CMK (cell line): ENCODE measurements at regions not wholly inside any gene's neighbourhood (a gene's known extent, or its start where the extent isn't known, plus 50 kb on each side); places are given as distances from the start of the nearest gene placed in this dataset.
"Not testable (repeated sequence)": the region's sequence is repeated elsewhere in the genome, so short reads cannot be mapped to it uniquely, and the experiment has no call there.

Experiments
- DNase-seq: peaks from one replicate; pipeline ENCODE4 v3.0.0-alpha.2; 2010; ENCODE audit warnings: low read depth

DNA sequence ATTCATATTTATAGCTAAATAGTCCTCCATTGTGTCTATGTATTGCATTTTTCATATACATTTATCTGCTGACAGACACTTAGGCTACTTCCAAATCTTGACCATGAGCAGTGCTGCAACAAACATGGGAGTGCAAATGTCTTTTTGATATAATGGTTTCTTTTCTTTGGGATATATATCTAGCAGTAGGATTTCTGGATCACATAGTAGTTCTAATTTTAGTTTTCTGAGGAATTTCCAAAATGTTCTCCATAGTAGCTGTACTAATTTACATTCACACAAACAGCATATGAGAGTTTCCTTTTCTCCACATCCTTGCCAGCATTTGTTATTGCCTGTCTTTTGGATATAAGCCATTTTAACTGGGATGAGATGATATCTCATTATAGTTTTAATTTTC lies 1521.3 kb downstream of the REEP3 start:
- no peak for DNase-seq

DNA sequence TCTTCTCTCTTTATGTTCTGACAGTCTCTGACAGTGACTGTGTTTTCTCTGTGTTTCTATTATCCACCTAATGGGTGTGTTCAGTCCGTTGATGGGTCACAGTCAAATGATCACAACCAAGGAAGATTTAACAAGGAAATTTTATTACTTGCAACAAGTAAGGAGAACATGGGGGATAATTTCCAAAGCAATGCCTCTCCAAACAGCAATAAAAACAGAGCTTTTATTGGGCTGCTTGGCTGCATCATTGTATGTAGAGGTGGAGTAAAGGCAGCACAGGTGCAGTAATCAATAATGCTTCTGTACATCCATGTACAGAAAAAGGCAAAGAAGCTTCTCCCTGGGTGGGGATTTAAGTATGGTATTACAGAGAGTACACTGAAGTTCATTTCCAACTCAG lies 1525.6 kb downstream of the REEP3 start:
- no peak for DNase-seq

DNA sequence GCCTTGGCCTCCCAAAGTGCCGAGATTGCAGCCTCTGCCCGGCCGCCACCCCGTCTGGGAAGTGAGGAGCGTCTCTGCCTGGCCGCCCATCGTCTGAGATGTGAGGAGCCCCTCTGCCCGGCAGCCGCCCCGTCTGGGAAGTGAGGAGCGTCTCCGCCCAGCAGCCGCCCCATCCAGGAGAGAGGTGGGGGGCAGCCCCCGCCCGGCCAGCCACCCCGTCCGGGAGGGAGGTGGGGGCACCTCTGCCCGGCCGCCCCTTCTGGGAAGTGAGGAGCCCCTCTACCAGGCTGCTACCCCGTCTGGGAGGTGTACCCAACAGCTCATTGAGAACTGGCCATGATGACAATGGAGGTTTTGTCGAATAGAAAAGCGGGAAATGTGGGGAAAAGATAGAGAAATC lies 1530.9 kb downstream of the REEP3 start:
- DNase-seq: not testable (repeated sequence)

DNA sequence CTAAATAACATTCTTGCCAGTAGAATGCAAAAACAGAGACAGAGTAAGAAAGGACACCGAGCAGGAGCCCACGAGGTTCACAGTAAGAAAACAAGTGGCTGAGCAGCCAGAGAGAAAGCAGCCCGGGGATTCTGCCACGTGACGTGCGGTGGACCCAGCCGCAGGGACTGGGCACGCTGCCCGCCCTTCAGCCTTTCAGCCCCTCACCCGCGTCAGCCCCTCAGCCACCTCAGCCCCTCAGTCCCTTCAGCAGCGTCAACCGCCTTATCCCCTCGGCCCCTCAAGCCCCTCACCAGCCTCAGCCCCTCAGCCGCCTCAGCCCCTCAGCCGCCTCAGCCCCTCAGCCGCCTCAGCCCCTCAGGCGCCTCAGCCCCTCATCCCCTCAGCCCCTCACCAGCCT lies 1532.2 kb downstream of the REEP3 start:
- not testable (repeated sequence) for DNase-seq

DNA sequence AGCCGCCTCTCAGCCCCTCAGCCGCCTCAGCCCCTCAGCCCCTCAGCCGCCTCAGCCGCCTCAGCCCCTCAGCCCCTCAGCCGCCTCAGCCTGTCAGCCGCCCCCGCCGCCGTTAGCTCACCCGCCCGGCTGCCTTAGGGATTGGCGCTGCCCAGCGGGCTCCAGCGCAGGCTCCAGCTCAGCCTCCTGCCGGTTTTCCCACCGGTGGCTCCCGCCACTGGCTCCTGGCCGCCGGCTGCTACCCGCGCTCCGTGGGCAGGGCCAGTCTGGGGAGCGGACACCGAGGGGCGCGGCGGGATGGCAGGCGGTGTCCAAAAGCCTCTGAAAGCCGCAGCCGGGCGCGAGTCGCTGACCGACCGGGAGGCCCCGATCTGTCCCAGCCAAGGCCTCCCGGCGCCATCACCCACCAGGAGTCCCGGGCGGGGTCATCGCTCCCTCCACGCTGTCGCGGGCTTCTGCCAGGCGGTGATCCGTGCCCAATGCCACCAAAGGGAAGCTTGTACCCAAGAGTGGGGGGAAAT lies 1532.7 kb downstream of the REEP3 start:
- not testable (repeated sequence) for DNase-seq

DNA sequence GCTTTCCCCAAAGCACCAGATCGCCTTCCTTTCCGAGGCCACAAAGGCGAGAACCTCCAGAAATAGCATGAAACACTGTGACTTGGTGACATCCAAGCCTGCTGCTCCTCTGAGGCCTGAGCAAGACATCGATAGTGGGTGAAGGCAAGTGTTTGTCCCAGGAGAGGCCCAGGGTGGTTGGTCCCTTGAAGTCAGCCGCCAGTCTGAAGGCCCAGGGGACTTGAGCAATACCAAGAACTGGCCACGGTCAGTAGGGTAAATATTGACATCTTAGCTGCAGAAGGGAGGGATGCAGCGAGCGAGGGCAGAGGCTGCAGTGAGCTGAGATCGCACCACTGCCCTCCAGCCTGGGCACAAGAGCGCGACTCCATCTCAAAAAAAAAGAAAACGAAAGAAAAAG lies 1533.5 kb downstream of the REEP3 start:
- DNase-seq: not testable (repeated sequence)

DNA sequence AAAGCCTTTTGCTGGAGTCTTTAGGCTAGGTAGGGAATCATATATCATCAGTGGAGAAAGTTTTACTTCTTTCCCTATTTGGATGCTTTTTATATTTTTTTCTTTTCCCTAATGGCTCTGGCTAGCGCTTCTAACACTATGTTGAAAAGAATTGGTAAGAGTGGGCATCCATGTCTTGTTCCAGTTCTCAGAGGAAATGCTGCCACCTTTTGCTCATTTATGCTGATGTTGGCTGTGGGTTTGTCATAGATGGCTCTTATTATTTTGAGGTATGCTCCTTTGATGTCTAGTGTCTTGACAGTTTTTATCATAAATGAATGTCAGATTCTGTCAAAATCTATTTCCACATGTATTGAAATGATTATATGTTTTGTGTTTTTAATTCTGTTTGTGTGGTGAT lies 1544.1 kb downstream of the REEP3 start:
- DNase-seq: no peak

DNA sequence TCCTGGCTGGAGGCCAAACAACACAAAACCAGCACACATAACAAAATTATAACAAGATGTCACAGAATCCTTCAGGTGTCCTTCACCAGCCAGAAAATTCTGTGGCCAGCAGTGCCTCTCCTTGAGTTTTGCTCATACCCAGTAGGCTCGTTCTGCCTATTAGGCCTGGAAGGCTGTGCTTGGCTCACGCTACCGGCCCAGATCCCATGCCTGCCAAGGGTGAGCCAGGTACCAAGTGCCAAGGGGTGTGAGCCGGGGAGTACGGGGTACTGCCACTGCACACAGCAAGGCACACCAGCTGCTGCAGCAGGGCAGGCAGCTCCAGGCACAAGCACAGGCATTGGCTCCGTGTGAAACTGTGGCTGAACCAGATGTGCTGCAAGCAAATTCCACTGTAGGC lies 1562.0 kb downstream of the REEP3 start:
- no peak for DNase-seq

DNA sequence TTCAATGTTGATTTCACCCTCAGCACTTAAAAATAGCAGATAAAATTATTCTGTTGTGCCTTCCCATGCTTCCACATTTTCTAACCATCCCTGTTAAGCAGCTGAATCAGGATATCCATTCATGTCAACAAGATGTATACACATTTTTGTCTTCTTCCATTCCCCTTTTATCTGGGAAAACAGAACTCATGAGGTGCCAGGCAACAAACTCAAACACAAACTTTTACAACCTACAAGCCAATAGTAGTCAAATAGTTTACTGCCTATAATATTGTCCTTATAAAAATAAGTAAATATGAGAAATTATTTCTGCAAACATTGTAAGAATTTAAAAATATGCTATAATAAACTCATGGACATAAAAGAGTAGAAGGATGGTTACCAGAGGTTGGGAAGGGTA lies 1569.8 kb downstream of the REEP3 start:
- no peak for DNase-seq

DNA sequence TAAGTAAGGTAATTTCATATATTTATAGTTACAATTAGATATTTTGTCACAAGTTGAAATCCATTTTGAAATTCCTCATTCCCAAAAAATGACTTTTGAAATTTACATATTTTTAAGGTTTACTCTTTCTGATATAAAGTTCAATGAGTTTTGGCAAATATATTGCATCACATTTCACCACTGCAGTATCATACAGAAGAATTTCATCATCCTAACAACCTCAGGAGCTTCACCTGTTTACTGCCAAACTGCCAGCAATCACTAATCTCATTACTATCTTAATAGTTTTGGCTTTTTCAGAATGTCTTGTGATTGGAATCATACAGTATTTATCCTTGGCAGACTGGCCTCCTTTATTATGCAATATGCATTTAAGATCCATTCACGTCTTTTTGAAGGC lies 1578.9 kb downstream of the REEP3 start:
- DNase-seq: no peak

DNA sequence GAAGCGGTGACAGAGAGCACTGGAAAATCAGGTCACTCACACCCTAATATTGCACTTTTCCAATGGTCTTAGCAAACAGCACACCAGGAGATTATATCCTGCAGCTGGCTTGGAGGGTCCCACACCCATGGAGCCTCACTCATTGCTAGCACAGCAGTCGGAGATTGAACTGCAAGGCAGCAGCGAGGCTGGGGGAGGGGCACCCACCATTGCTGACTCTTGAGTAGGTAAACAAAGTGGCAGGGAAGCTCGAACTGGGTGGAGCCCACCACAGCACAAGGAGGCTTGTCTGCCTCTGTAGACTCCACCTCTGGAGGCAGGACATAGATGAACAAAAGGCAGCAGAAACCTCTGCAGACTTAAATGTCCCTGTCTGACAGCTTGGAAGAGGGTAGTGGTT lies 1579.7 kb downstream of the REEP3 start:
- DNase-seq: not testable (repeated sequence)

DNA sequence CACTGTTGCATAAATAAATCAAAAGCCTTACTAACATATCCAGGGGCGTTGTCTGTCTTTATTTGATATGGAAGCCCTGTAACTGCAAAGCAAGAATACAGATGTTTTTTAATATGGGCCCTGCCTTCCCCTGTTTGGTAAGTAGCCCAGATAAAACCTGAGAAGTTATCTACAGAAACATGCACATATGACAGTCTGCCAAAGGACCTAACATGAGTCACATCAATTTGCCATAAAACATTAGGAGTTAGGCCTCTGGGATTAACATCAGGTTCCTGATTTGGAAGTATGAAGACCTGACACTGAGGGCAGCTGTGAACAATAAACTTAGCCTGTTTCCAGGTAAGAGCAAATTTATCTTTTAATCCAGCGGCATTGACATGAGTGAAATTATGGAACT lies 1588.8 kb downstream of the REEP3 start:
- DNase-seq: no peak

DNA sequence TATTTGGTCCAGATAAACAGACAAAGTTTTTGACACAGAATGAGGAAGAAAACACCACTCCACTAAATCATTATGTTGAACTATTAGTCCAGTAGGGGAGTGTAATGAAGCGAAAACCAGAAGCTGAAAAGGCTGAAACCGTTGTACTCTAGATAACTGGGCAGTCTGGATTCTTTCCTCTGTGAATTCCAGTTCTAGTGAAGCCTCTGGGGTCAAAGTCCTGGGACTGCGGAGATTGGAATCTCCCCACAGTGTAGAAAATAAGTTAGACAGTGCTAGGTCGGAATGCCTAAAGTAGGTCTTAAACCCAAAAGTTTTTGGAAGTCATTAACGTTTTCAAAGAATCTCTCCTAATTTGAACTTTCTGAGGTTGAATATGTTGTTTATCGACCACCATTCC lies 1589.9 kb downstream of the REEP3 start:
- DNase-seq: not testable (repeated sequence)

DNA sequence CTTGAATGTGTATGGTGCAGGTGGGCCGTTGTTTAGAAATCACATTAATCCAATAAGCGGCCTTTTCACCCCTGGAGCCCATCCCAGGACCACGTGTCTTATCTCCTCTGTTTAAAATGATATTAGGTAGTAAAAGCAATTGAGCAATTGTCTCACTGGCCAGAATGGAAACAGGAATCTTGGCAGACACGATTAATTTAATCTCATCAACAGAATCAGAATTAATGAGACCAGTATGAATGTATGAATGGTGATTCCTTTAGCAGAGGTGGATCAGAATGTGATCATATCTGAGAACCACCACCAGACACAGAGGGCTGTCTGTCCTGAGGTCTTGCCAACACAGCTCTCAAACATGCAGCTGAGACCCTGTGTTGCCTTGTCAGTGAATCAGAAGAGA lies 1591.4 kb downstream of the REEP3 start:
- no peak for DNase-seq

DNA sequence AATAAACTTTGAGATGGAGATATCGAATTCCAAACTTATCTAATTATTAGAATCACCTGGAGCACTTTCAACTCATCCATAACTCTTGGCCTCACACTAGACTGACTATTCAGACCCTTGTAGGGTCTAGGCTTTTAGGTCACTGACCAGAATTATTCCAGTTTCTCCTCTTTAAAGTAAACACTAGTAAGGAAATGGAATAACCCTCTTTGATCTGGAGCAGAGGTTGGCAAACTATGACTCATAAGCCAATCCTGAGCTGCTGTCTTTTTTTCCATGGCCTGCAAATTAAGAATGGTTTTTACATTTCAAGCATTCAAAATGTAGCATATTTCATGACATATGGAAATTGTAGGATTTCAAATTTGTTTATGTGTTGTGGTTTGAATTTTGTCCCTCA lies 1601.9 kb downstream of the REEP3 start:
- no peak for DNase-seq

DNA sequence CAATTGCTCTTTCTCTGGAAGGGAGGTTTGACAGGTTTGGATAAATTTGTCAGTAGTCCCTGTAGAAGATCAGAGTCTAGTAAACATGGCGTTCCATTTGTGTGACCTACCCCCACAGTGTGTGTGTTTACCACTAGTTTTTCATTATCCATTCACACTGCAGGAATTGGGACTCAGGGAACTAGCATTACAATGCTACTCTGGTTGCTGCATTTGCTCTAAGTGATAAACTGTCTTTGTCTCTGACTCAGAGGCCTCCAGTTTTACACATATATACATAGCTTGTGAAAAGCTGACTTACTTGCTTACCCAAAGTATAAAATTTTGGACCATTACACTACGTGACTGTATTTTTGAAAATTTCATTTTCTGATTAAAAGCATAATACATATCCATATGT lies 1604.0 kb downstream of the REEP3 start:
- DNase-seq: no peak

DNA sequence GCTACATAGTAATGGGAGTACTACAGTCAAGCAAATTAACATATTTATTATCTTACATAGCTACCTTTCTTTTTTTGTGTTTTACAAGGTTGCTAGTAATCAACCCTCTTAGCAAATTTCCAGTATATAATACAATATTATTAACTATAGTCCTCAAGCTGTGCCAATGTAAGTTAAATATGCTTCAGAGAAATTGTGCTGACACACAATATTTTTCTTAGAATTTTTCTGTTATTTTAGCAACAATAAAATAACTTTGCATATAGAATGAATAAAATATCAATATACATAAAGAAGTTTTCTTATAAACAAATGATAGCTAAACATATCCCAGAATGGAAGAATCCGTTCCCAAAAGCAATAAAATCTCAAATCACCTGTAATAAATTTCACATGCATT lies 1605.1 kb downstream of the REEP3 start:
- no peak for DNase-seq

DNA sequence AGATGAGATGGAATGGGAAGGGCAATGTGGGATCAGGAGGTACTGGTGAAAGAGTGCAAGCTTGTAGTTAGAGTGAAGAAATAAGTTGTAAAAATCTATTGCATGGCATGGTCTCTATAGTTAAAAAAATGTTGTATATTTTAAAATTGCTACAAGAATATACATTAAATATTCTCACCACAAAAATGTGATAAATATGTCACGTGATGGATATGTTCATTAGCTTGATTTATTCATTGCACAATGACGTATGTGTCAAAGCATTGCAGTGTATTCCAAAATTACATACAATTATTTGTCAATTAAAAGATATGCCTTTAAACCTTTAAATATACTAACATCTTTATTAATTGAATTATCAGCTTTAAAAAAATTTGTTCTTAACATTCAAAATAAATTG lies 1607.1 kb downstream of the REEP3 start:
- no peak for DNase-seq

DNA sequence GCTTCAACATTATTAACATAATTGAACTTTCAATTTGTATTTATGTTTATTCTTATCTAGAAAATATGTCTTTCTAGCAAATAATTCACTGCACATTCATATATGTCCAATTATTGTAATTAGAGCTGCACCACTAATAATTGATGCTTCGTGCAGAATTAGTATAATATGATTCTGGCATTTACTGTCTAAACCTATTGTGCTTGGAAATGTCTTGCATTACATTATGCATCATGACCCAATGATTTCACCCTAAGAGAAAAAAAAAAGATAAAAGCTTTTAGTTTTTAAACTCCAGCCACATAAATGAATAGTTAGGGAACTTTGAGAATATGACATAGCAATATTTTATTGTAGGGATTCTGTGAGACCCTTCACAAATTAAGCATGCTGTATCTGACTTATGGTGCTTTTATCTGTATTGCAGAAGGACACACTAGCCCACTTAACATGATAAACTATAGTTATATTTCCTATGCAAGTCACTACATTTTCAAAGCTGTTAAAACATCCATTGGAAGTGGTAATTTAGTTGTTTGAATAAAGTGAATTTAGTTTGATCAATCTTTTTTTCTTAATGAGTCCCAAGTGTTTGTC lies 1609.1 kb downstream of the REEP3 start:
- no peak for DNase-seq

DNA sequence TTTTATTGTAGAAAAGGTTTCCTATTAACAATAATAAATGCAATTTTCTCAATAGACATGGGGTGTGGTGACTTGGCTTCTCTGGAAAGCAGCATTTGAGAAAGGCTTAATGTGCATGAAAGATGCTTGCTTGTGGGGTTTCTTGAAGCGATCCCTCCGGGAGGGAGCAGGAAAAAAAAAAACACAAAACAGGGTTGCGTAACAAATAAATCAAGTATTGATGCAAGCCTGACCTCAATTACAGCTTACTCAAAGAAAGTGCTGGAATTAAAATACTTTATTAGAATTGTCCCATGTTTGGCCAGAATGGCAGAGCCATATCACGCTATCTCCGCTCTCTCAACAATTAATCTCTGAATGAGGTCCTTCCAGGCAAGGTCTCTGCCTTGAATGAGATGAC lies 1612.5 kb downstream of the REEP3 start:
- no peak for DNase-seq

DNA sequence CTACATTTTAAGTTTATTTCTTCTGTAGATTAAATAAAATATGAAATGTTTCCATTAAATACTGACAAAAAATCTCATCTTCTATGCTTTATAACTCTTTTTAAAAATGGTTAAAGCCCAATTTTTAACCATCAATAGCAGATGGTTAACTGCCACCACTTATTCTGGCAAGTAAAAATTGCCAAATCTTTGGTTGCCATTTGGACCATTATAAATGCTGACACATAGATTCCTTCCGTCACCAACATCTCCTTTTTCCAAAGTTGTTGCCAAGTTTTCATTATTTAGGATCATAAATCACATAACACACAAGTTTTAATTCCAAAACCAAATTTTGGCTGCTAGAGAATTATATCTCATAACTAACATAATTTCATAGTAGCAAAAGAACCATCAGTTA lies 1614.3 kb downstream of the REEP3 start:
- DNase-seq: no peak

DNA sequence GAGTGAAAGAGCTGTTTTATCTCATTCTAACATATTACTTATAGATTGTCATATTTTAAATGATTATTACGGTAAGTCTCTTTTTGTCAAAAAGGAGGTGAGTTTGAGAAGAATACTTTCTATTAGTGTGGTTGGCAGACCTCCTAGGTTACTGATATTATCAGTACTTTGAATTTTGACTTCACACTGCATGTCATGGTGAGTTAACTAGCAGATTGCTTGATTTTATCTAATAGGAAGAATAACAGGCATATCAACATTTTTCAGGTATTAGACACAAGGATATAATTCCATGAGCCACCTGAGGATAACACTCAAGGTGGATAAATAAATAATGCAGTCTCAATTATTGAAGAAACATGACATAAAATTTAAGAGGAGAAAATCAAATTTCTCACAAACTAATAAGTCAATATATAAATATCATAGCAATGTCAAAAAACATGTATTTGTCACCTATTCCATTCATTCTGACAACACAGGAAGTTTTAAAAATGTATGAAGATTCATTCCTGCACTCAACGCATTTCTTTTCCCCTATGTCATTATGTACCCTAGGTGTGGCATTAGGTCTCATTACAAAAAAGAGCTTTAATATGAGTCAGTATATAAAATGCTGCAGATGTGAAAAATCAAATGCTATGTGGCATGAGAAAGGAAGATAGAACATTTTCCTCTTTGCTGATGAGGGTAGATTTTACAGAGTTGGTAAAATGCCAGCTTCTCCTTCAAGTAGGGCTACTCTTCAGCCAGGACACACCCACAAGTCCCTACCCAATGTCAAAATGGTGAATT lies 1621.6 kb downstream of the REEP3 start:
- no peak for DNase-seq

DNA sequence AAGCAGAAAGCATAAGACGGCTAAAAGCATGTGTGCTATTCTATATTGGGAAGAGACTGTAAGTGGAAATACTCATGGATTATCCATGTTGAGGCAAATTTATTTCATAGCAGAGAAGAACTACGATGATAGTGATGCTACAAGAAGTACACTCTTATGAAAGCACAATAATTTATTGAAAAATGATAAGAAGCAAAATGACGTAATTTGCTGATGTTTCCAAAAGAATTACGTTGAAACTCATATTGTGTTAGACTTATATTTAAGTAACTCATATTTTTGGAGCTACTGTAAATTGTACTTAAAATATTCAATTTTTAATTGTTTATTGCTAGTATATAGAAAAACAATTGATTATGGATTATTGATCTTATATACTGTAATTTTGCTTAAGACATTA lies 1622.5 kb downstream of the REEP3 start:
- no peak for DNase-seq

DNA sequence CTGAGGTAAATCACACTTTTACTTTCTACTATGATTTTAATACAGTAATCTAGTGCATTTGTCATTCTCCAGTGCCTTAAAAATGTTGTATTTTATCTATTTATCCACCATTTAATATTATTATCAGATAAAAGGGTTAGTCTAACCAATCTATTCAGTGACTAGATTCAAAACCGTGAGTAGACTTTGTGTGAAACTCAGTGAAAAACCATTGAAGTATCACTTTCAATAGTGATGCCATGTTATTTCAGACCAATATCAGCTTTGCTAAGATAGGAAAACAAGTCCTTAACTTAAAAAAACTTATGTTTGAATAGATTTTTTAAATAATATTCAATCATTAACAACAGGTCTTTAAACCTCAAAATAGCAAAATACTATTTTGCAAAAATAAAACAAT lies 1628.7 kb downstream of the REEP3 start:
- no peak for DNase-seq
